ENCODE measurements at regions not wholly inside any gene's neighbourhood (a gene's known extent, or its start where the extent isn't known, plus 50 kb on each side); places are given as distances from the start of the nearest gene placed in this dataset.
"Not testable (repeated sequence)": the region's sequence is repeated elsewhere in the genome, so short reads cannot be mapped to it uniquely, and the experiment has no call there.

GRCh38 chr15:24819680-24820079 lies 135.1 kb upstream of the SNRPN start:
- intact Hi-C loops (cut with DNase I), result no loop called here
- no peak for DNase-seq (ENCODE audit: low spot score)

- intact Hi-C loops (cut with DNase I), result no loop called here
- no peak for DNase-seq (ENCODE audit: low spot score)
Measured at GRCh38 chr15:24823473-24823872, 131.3 kb upstream of the SNRPN start.

- DNase-seq (ENCODE audit: low spot score), result no peak
- intact Hi-C loops (cut with DNase I), result loop anchor here in 1 of 2 donors (1.0 kb wide), 1 partner anchor 23 kb away; no protein-coding TSS in a partner anchor
Measured at GRCh38 chr15:24832282-24832681, 122.5 kb upstream of the SNRPN start.

GRCh38 chr15:24835301-24835700 lies 119.5 kb upstream of the SNRPN start:
- intact Hi-C loops (cut with DNase I), result no loop called here
- no peak for DNase-seq (ENCODE audit: low spot score)

GRCh38 chr15:24848050-24848449 lies 106.7 kb upstream of the SNRPN start:
- intact Hi-C loops (cut with DNase I), result no loop called here
- DNase-seq (ENCODE audit: low spot score), result no peak

GRCh38 chr15:24856397-24857390 lies 98.1 kb upstream of the SNRPN start:
- no peak for DNase-seq (ENCODE audit: low spot score)

GRCh38 chr15:24857763-24858162 lies 97.0 kb upstream of the SNRPN start:
- DNase-seq (ENCODE audit: low spot score), result no peak
- intact Hi-C loops (cut with DNase I), result no loop called here

More at GRCh38 chr15:24856397-24857390, 98.1 kb upstream of the SNRPN start:
- intact Hi-C loops (cut with DNase I), result no loop called here

GRCh38 chr15:24858183-24858582 lies 96.6 kb upstream of the SNRPN start:
- intact Hi-C loops (cut with DNase I), result not testable (repeated sequence)

GRCh38 chr15:24858737-24859601 lies 95.8 kb upstream of the SNRPN start:
- intact Hi-C loops (cut with DNase I), result no loop called here
- DNase-seq (ENCODE audit: low spot score), result no peak

More at GRCh38 chr15:24858183-24858582, 96.6 kb upstream of the SNRPN start:
- not testable (repeated sequence) for DNase-seq (ENCODE audit: low spot score)

- no peak for DNase-seq (ENCODE audit: low spot score)
- intact Hi-C loops (cut with DNase I), result no loop called here
Measured at GRCh38 chr15:24861014-24861690, 93.6 kb upstream of the SNRPN start.

GRCh38 chr15:24862726-24863521 lies 91.9 kb upstream of the SNRPN start:
- DNase-seq (ENCODE audit: low spot score), result no peak
- intact Hi-C loops (cut with DNase I), result no loop called here

- intact Hi-C loops (cut with DNase I), result no loop called here
- DNase-seq (ENCODE audit: low spot score), result no peak
Measured at GRCh38 chr15:24865303-24865702, 89.5 kb upstream of the SNRPN start.

GRCh38 chr15:24877174-24877573 lies 77.6 kb upstream of the SNRPN start:
- DNase-seq (ENCODE audit: low spot score), result no peak
- intact Hi-C loops (cut with DNase I), result no loop called here

- intact Hi-C loops (cut with DNase I), result no loop called here
- DNase-seq (ENCODE audit: low spot score), result no peak
Measured at GRCh38 chr15:24878153-24878552, 76.6 kb upstream of the SNRPN start.

GRCh38 chr15:24879492-24879891 lies 75.3 kb upstream of the SNRPN start:
- intact Hi-C loops (cut with DNase I), result no loop called here
- DNase-seq (ENCODE audit: low spot score), result no peak

- no peak for DNase-seq (ENCODE audit: low spot score)
- intact Hi-C loops (cut with DNase I), result loop anchor here in 1 of 2 donors (1.0 kb wide), 1 partner anchor 40 kb away; no protein-coding TSS in a partner anchor
Measured at GRCh38 chr15:24880663-24881062, 74.1 kb upstream of the SNRPN start.

GRCh38 chr15:24886538-24886937 lies 68.2 kb upstream of the SNRPN start:
- intact Hi-C loops (cut with DNase I), result no loop called here
- DNase-seq (ENCODE audit: low spot score), result no peak

GRCh38 chr15:24898715-24899272 lies 56.0 kb upstream of the SNRPN start:
- DNase-seq (ENCODE audit: low spot score), result no peak
- intact Hi-C loops (cut with DNase I), result no loop called here

Data from posterior vena cava (tissue), 2 donors.